UCSD-AML1 (cell line): ENCODE measurements at regions not wholly inside any gene's neighbourhood (a gene's known extent, or its start where the extent isn't known, plus 50 kb on each side); places are given as distances from the start of the nearest gene placed in this dataset.

Experiments used
- DNase-seq: peaks from one replicate; lab custom pipeline; 2025; ENCODE audit not compliant: unreplicated experiment; lab: John Stamatoyannopoulos, UW

DNA sequence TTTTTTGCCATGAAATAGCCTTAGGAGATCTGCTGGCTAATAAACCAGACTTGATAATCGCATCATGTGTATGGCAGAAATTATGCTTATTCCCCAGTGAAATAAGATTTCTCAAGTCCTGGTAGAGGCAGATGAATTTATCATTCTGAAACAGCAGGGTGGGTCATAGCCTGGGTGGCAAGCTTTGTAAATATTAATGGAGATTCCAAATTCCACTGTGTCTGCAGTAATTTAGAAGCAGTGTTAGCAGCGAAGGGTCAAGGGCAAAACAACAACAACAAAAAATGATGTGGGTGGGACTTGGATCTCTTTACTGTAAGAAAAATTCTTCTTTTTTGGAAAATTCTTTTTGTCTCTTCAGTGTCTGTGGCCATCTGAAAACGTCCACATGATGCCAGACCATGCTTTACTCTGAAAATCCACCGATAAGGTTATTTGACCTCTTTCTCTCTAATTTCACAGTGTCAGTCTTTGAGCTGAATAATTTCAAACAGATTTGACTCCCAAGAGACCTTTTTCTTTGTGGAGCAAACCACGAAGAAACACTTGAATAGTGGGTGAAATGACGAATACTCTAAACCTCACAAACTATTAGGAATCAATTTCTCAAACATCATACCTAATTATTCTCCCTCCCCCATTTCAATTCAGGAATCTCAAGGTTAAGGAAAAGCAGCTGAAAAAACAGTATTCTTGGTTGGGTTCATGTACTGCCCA is 106.0 kb upstream of the RPS23 start:
- DNase-seq = no peak

DNA sequence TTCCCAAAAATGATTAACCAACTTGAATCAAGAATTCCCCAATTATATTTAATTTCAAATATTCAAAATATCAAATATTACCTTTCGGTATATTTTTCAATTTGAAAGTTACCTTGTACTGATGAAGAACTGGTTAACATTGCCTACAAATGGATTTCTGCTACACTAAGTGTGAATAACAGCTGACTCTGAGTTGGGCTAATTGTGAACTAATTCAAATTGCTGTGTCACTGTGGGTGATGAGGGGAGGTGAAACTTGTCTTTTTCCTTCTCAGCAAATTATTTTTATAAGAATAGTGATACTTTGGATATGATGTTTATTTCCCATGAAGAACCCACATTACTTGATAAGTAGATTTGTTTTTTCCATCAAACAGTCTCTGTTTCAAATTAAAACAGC is 103.4 kb upstream of the RPS23 start:
- DNase-seq = no peak

DNA sequence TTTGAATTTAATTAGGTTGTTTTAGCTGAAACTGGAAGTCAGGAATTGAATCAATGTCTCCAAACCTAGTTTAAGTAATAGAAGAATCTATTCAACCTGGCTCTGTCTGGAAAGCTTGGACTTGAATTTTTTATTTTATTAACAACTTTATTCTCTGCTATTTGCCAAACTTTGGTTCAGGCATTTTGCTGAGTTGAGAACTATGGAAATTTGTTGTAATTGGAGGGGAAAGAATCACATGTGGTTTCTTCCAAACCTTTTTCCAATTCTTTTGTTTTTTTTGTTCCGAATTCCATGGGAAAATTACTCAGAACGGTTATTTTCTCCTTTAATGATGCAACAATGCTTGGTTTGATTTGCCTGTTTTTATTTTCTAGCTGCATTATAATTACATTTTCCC is 98.2 kb upstream of the RPS23 start:
- no peak for DNase-seq

DNA sequence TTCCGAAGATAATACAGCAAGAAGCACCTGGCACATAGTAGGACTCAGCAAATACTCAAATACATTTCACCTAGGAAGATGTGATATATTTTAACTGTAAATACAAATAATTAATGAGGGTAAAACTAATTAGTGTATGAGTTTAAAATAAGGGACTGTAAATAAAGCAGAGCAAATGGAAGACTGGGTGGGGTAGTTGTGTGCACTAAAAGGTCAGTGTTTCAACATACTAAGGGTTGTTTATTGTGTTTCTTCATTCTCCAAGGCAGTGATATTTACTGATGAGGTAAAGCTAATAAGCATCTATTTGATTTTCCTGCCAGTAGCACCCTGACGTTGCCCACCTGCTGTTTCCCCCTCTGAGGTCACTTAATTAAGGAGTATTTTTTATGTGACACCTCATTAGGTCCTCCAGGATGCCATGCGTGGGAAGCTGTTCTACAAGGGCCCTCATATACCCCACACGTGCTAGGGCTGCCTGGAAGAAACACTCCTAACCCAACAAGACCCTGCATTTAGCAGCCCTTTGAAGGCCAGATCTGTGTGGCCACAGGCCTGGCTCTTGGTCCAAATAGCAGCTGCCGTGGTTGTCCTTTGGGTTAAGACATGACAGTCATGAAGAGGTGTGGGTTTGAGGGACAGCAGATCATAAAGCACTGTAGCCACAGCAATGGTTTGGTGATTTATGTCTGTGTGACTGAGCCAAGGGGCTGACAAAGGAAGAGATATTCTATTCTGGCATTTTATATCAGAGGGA is 97.5 kb upstream of the RPS23 start:
- peak; percentile 23 for DNase-seq

DNA sequence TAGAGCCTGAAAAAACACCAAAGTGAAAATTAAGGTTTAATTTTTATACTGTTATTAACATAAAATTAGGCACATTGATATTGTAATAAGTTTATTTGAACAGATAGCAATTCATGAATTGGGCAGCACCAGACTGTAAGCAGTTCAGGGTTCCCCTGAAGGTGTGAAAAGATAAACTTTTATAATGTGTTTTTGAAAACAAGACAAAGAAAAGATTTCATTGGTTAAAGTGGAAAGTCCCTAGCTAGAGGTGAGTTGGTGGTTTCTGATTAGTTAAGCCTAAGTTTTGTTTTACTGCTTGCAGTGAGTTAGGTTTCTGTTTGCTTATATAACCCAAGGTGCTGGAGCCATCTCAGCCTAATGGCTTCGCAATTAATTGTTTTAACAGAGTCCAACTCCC is 96.5 kb upstream of the RPS23 start:
- DNase-seq = no peak

DNA sequence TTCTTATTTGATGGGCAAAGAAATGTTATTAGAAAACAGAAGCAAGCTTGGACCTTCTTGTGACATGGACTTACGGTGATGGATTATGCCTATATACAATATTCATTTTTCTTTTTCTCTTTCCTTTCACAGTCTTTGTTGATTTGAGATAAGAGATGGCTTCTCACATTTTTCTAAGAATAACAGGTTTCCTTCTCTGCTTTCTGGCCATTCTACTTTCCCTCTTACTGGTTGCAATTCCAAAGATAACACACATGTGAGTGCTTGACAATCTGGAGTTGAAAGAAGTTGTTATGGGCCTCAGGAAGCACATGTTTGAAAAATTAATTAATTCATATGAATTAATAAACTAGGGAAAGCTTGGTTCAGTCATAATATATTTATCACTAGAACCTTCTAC is 89.8 kb upstream of the RPS23 start:
- DNase-seq = no peak

DNA sequence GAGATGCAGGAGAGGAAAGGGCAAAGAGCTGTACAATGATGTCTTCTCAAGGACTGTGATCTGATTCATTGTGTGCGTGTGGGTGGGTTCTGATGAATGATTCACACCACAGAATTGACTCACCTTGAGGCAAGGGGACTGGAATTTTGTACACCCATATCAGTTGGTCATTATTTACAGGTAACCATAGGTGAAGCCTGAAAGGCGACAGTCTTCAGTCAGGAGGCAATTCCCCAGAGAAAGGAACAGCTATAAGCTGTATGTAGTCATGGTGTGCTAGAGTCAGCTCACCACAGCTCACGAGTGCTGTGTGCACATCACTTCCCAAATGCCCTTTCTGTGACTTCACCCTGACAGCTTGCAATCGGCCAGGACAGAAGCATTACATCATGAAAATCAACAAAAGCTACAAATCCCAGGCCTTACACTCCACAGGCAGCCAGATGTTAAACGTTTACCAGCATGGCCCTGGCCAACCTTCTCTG is 87.6 kb upstream of the RPS23 start:
- DNase-seq = no peak

DNA sequence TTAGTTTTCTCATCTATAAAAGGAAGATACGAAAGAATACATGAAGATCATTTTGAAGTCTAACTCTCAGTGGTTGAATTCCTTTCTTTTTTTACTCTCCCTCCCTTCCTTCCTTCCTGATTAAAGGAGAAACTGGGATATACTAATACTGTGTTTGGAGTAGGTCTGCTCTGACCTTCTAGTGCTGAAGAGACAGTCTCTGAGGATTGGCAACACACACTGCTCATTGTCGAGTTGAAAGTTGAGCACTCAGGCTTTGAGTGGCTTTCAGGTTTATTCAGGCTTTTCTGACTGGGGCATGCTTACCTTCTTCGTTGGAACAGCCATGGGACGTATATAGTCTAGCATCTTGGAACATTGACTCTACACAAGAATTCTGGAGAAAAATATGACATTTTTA is 86.9 kb upstream of the RPS23 start:
- DNase-seq = no peak

DNA sequence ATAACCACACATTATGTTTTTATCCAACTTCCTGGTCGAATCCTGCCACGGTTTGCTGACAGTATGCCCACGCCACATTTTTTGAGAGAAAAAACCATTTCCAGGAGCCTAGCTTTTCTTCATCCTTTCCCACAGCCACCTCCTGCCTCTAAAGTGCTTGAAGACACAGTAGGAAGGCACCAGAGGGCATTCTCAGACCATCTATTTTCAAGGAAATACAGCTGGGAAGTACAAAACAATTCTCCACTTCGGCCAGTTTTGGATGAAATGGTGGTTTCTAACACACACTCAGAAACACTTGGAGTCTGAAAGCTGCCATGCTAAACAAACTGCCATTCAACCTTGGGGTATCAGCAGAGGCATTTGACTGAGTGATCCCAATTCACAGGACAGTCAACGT is 86.3 kb upstream of the RPS23 start:
- peak; percentile 35 for DNase-seq

DNA sequence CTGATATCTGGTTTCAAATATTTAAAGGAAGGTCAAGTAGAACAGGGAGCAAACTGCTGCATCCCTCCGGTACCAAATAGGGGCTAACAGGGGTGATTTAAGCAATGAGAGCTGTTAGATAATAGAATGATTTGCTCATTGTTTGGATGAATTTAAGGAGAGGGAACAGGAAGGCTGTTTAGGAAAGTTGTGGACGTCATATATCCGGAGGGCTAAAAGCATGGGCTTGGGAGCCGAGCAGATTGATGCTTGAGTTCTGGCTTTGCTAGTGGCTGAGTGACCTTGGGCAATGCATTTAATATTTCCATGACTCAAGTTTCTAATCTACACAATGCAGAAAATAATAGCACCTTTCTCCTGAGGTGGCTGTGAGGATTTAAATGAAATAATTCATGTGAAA is 85.4 kb upstream of the RPS23 start:
- no peak for DNase-seq

DNA sequence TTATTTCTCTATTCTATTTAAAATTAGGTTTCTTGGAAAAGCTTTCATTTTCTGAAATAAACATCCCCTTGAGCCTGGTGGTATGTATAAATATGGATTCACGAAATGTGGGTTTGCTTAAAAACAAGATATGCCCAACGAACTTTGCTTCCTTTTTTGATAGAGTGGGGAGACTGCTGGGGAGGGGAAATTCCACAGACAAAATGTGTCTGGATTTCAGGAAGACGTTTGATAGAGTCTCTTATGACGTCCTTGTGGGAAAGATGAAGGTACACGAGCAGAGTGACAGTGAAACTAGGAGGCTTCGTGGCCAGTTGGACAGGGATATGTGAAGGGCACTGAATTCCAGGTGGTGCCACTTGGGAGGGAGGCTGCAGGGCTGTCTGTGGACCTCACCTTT is 84.5 kb upstream of the RPS23 start:
- peak; percentile 33 for DNase-seq

DNA sequence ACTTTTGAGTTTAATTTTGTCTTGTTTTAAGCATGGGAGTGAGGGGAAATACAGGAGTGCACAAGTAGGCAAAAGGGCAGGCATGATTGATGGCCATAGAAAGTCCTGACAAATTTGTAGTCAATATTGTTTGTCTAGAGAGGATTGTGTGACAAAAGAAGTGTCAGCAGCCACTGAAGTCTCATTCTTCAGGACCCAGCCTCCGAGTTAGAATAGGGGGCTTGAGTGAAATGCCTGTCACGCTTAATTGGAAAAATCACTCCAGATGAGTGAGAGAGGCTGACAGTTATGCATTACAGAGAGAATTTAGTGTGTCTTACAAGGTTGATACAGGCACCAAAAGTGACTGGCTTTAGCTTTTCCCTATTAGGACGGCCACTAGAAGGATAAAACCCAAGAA is 81.9 kb upstream of the RPS23 start:
- DNase-seq = no peak

DNA sequence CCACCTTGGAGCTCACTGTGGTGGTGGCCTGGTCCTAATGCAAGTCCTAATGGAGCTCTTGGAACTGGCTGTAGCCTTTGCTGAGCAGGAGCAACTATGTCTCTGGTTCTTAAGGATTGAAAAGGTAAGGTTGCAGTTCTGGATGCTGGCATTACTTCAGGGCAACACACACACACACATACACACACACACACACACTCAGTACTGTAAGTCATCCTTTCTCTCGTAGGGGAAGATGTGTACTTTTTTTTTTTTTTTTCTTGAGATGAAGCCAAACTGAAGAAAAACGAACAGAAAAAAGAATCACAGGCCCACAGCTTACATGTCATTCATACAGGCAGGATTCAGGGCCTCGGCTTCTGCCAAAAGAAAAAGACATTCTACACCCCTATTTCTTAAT is 81.1 kb upstream of the RPS23 start:
- DNase-seq = no peak

DNA sequence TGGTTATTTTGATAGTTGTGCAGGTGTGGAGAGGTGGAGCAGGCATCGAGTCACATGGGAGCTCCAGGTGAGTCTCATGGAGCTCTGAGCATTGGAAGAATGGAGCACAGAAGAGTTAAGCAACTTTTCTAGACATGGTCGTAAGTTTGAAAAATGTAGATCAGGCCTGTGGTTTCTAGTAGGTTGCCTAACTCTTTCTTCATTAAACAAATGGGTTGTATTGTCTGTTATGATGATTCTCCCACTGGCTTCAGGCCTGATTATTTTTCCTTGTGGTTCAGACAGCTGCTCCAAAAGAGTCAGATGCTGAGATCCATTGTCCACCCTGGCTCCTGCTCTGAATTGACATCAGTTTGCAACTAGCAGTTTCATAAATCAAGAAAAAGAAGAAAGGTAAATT is 80.3 kb upstream of the RPS23 start:
- no peak for DNase-seq

DNA sequence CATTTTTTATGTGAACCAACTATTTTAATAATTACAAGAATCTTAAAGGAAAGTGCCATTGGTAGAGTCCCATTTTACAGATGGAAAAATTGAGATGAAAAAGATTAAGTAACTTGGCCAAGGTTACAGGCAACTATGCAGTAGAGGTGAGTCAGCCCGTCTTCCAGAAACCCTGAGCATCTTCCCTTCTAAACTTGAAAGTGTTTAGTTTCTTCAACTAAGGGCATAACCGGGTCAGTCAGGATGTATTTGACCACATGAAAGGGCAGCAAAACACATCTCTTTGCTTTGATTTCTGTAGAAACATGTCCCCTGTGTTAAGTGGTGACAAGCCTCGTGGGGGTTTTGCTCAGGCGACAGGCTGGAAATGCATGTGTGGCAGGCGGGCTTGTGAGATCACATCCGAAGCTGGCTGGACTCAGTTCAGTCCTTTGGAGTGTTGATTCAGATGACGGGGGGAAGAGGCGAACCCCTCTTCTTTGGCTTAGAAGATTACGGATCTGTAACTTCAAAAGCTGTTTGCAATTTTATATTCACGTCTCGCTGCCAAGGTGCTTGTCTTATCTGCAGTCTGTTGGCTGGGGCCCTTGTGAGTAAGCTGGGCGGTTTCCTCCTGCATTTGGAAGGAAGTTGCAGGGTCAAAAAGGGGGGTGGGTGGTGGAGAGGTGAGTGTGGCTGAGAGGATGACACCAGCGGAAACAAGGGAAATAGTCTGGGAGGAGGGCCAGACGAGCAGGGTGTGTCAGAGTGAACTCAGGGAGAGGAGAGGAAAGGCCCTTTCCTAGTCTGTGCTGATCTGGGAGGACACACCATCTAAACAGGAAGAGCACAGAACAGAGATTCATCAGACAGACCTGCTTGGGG is 78.9 kb upstream of the RPS23 start:
- peak; percentile 76 for DNase-seq

DNA sequence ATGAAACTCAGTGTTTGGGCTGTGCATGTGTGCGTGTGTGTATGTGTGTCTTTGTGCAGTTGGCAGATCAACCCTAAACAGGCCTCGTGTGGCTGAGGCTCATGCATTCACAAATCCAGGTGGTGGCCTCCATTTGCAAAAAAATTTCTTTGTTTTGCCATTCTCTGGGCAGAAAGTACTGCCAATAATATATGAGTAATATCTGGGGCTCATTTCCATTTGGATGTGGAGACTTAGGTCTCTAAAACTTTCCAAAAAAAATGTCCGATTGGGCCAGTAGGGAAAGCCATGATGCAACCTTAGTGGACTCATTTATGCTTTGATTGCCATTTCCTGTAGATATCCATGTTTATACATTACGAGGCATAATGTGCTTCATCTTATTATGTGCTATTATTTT is 77.9 kb upstream of the RPS23 start:
- no peak for DNase-seq

DNA sequence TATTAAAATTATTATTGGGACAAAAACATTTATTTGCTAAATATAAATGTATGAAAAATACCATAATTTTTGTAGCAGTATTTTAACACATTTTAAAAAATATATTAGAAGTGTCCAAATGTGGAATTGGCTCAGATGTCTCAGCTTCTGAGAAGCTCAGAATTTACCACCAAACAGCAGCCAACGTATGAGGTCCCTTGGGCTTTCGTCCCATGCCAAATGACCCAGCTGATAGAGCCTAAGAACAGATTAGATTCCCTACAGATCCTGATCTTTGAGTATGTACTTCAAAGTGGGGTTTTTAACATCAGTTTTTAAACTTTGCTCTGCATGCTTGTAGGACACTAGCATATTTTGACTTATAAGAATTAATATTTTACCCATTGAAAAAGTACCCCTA is 77.3 kb upstream of the RPS23 start:
- DNase-seq = no peak

DNA sequence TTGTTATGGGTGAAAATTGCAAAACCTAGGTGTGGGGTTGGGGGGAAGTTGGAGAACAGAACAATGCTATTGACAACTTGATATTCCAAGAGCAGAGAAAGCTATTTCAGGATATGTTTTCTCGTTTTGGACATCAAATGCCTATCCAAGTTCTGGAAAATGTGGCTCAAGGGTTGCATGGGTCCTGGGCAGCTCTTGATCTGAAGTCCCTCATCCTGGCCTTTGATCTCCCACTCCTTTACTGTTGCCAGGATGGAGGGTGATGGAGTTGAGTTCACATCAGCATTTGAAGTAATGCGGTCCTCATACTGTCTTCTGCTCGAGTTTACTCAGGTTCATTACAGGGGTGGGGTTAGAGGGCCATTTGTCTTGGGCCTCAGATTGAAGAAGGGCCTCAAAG is 76.9 kb upstream of the RPS23 start:
- no peak for DNase-seq

DNA sequence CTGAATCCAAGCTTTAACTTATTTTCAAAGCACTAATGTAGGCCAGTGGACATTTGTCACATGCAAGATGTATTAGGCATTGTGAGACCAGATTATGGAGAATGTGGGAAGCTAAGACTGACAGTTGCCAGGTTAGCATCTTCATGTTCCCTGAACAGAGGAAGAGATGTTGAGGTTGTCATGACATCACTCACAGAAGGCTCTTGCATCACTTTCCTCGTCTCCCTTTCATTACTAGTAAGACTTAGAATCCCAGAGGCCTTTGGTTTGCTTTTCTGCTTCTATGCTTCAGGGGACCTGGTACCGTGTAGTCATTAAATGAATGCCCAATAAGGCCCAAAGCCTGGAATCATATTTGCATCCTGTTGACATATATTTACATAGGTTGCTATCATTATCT is 76.4 kb upstream of the RPS23 start:
- no peak for DNase-seq

DNA sequence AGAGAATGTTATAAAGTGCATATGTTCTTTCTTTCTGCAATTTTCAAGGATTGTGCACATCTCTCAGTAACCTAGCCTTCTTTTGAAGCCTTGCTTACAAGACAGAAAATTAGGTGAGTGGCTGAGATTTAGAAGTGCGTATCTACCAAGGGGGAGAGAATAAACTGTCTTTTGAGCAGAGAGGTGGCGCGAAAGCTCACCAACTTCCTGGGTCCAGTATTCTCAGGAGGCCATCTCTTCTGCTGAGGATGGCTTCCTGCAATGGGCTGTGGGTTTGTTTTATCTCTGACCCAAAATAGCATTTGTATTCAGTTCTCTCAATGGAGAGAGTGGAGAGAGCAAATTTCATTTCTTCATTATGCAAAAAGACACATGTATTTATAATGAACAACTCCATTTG is 75.4 kb upstream of the RPS23 start:
- no peak for DNase-seq

DNA sequence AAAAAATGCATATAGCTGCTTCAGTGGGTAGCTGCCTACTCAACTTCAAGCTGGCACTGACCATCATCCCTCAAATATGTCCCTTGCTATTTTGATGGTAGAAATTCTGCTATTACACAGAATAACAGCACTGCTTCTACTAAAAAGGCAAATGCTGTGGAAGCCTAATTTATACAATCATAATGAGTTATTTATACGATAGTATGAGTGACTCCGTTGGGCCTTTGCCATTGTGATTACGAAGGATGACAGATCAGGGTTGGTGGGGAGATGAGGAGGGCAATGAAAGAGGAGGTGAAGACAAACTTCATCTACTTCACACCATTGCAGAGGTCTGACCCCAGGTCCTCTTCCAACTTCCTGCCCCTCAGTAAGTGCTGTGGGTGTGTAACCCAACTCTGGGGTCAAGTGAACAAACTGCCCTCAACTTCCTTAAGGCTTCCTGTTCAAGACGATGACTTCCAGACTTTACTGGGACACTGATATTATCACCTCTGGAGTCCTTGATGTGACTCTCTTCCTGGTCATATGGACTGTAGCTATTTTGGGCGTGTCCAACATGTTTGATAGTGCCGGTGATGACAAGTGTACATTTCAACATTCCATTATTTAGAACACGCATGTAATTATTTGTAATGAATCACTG is 74.1 kb upstream of the RPS23 start:
- DNase-seq = peak; percentile 54
